Inferior parietal cortex (tissue), 1 donor: ENCODE measurements at regions not wholly inside any gene's neighbourhood (a gene's known extent, or its start where the extent isn't known, plus 50 kb on each side); places are given as distances from the start of the nearest gene placed in this dataset.
A peak's percentile ranks its signal among the peaks of the same experiment; 100 is the strongest.

Source experiments
- DNase-seq: peaks from one replicate; pipeline ENCODE4 v3.0.0-alpha.2; 2016; ENCODE audit errors: extremely low spot score

DNA sequence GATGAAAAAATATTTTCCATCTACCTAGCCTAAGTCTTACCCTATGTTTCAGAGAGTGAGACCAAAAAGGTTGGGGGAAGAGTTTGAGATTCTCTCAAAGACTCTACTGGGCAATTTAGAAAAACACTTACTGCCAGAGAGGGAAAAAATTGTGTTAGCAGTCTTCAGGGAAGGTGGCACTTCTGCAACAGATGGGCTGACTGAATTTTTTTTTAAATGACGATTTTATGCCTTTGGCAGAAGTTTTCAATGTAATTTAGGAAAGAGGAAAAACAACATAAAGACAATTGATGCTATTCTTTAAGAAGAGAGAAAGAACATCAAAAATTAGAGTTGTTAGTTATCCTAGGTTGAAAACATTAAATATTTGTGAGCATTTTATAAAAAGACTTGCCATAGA, 1894.5 kb upstream of the PIK3C3 start:
- DNase-seq, result peak; percentile 5

DNA sequence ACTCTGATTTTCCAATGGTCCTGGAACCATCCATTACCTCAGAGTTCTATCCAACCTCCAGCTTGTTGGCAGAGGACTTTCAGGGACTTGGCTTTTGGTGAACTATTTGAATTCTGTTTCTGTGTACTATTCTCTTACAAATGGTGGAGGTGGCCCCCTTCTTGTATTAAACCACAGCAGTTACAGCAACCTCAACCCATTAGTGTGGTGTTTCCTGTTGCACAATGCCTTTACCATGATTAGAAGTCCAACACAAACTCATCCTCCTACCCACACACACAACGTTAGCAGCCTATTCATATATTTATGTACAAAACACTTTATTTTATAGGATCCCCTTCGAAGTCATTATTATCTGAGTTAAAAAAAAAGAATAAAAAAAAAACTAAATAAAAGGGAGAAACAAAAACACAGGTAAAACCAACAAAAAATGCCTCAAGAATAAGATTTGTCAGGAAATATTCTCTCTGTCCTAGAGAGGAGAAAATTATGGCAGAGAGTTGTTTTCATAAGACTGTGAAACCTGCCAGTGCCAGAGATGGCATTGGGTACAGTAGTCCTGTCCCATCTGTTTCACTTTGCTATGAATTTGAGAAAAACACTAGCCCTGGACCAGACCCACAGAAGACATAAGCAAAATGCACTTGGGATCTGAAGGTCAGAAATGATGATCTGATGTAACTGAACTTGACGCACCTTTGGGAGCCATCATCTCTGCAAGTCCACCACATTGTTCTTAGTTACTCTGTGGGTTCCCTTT, 1896.0 kb upstream of the PIK3C3 start:
- DNase-seq, result no peak

GRCh38 chr18:40056079-40056692, 1898.8 kb upstream of the PIK3C3 start:
- no peak for DNase-seq

DNA sequence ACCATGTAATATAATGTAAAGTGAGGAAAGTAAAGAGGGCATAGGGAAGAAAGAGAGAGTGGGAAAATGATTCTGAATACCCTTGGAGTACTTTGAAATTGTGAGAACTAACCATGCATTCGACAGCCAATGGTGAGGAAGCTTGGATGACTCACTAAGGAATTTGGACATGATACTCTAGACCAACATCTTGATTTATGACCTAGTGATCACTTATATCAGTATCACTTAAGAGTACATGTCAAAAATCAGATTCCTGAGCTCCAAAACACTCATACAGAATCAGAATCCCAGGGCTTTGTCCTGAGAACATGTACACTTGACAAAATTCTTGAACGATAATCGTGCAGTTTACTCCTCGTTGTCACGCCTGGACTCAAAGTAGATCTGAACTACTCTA, 1899.8 kb upstream of the PIK3C3 start:
- DNase-seq, result no peak

DNA sequence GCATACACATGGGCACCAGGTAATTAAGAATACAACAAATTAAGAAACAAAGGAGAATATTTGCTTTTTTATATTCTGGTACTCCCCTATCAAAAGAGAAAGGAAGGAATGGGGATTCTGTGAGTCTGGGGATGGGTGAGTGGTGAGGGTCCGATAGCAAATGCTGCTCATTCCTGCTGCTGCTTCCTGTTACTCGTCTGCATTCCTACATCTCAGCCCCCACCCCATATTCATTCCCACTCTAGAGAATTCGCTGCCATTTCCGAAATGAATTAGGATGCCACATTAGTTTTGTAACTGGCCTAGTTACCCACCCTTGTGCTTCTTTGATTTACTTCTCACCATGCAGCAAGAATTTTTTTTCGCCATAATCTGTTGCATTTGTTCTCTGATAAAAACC, 1905.3 kb upstream of the PIK3C3 start:
- DNase-seq, result no peak

- DNase-seq, result no peak
Measured at GRCh38 chr18:40048886-40049650, 1906.0 kb upstream of the PIK3C3 start.

- DNase-seq, result no peak
Measured at GRCh38 chr18:40048253-40048652, 1906.8 kb upstream of the PIK3C3 start.

DNA sequence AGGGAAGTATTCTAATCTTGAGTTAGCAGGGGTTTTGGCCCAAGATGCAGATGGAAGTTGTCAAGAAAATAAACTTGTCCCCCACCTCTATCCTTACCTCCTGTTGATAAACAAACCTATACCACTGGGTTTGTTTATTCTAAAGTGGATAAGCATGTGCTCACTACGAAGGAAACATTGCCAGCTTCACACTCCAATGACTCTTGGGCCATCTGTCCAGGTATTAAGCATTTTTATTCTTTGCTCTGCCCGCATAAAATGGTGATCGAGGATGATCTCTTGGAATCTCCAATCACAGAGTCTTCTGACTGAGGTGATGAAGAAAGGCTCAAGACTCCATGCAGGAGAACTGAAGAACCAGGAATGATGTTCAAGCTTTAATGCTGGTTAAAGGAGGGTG, 1908.4 kb upstream of the PIK3C3 start:
- DNase-seq, result no peak

DNA sequence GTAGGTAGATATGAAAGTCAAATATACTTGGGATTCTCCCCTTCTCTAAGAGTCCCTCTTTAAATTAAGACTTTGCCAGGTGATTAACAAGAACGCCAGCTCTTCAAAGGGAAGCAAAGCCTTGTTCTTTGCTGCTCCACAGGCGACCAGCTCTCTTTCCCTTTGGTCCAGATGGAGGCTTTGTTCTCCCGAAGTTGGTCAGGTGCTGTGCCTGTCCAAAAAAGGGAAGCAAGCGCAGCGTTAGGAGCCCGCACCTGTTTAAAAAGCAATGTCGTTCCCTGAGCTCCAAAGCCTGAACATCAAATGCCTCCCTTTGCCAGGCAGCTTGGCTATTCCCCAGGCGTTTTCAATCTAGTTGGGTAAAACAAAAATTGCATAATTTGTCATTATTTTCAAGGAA, 1913.1 kb upstream of the PIK3C3 start:
- DNase-seq, result no peak

DNA sequence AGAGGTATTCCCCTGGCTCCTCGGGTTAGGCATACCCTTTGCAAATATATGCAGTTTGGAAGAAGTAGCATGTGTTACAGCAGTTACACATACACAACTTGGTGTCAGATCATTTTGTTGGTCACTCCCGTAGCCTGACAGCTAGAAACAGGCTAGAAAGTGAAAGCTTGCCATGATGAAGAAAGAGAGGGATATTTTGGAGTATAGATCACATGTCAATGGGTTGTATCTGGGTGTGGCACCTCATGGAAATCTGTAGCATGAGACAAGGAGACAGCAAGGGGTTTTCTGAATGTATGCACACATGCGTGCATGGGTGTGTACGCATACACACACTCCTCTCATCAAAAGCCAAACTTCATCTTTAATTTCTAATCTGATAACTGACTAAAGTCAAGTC, 1914.5 kb upstream of the PIK3C3 start:
- DNase-seq, result no peak

GRCh38 chr18:40037356-40037755, 1917.7 kb upstream of the PIK3C3 start:
- DNase-seq, result no peak

- DNase-seq, result no peak
Measured at GRCh38 chr18:40036861-40037260, 1918.2 kb upstream of the PIK3C3 start.

DNA sequence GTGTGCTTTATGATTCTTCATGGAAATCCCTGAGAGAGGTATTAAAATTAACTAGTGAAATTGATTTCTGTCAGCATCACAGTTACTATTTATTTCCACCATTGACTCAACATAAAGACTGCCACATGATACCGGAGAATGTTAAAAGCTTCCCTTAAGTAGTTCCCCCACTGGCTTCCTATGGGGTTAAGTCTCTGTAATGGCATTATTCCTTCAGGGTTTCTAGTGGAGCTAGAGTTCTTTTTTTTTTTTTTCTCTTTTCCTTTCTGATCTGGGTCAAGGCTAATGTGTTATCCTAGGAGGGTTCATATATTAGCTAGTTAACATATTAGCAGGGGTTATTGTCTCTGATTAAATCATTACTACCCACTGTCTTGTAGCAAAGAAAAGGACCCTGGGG, 1919.1 kb upstream of the PIK3C3 start:
- no peak for DNase-seq

GRCh38 chr18:40032076-40032475, 1923.0 kb upstream of the PIK3C3 start:
- no peak for DNase-seq

- DNase-seq, result no peak
Measured at GRCh38 chr18:40031435-40031834, 1923.6 kb upstream of the PIK3C3 start.

- DNase-seq, result no peak
Measured at GRCh38 chr18:40019797-40020392, 1935.1 kb upstream of the PIK3C3 start.

- no peak for DNase-seq
Measured at GRCh38 chr18:40018266-40018665, 1936.8 kb upstream of the PIK3C3 start.

GRCh38 chr18:40017021-40017420, 1938.0 kb upstream of the PIK3C3 start:
- DNase-seq, result no peak

DNA sequence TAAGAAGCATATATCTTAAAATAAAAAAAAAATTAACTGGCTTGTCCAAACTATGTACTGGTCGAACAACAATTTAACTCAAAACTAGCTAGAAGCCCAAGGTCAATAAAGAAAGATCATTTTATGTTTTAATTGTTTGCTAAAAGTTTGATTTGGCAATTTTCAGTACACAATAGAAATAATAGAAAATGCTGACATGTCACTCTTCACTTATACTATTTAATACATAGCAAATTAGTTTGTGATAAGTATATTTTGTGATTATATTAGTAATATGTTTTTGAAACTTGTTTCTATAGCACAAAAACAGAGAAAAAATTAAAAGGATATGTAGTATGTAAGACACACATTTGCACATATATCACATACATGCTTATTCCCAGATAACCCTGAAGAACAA, 1938.6 kb upstream of the PIK3C3 start:
- no peak for DNase-seq

DNA sequence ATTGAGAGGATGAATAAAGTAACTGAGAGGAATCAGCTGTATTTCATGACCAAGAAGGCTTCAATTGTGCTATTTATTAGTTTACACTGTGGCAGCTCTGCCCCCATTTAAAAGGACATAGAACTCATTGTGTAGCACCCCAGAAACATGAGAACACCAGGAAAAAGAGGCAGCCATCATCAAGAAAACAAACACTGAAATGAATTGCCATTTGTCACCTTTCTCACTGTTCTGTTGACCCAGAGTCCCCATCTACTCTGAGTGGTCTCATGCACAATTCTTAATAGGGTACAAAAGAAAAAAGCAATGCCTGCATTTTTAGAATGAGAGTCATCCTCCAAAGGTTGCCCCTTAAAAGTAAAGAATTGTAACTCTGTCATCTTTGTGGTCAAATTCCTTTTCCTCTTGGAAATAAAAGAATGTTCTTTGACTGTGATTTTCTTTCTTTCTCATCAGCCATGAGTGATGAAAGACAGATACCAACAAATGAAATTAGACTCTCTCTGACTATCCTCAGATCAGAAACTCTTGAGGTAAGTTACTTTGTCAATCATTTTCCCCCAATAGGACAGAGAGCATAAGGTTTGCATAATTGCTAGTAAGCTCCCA, 1941.9 kb upstream of the PIK3C3 start:
- peak; percentile 15 for DNase-seq

DNA sequence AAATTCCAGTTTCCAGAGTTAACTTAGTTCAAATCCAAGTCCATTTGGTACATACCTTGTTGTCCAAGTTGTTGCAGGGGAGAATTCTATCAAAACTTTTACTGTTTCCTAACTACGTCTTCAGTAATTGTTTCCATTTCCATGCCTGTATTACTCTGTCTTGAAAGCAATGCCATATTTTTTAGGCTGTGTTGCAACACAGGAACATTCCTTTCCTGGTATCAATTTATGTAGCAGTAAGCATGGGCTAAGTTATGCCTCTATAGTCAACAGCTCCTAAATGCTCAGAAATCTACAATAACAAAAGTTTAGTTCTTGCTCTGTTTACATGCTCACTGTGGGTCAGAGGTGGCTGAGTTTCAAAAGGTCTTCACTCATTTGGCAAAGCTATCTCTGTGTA, 1943.8 kb upstream of the PIK3C3 start:
- DNase-seq, result no peak

DNA sequence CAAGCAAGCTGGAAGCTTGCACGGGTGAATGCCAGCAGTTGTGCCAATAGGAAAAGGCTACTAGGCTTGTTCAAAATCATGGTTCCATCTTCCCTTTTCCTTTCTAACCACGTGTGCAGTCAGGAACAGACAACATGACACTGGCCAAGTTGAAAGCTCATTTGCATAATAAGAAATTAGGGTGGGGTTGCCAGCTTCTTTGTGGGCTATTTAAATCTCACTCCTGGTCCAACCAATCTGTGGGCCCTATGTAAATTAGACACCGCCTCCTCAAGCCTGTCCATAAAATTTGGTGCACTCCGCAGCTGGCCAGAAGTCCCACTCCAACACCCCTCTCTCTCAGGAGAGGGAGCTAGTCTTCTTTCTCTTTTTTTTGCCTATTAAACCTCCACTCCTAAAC, 1948.4 kb upstream of the PIK3C3 start:
- DNase-seq, result no peak
